DND-41 (cell line): ENCODE measurements at regions not wholly inside any gene's neighbourhood (a gene's known extent, or its start where the extent isn't known, plus 50 kb on each side); places are given as distances from the start of the nearest gene placed in this dataset.

ENCODE experiments used
- ATAC-seq: fragments of 200-7000 bp; cut with Tn5 transposase; 3 replicates; pipeline ENCODE4 v1.9.1; 2021; ENCODE audit warnings: low read depth; ENCODE audit not compliant: insufficient read depth
- DNase-seq: peaks from one replicate; pipeline ENCODE4 v3.0.0-alpha.2; 2020
- H2AFZ ChIP-seq: 2 replicates; pipeline ENCODE4 v1.6.0; 2012; ENCODE audit warnings: low read depth, low read length
- H3K27ac ChIP-seq: 2 replicates; pipeline ENCODE4 v1.5.1; 2012; ENCODE audit warnings: low read length, inconsistent platforms
- H3K27me3 ChIP-seq: fragments of 200-600 bp; sonication (generic); 2 replicates; pipeline ENCODE4 v1.6.0; 2012; ENCODE audit warnings: low read length, mild to moderate bottlenecking, inconsistent platforms; ENCODE audit not compliant: insufficient read depth, poor library complexity
- H3K36me3 ChIP-seq: 2 replicates; pipeline ENCODE4 v1.5.1; 2012; ENCODE audit warnings: low read length, inconsistent platforms; ENCODE audit not compliant: insufficient read depth
- H3K4me1 ChIP-seq: 2 replicates; pipeline ENCODE4 v1.5.1; 2012; ENCODE audit warnings: mild to moderate bottlenecking, low read length; ENCODE audit not compliant: insufficient read depth
- H3K4me2 ChIP-seq: 2 replicates; pipeline ENCODE4 v1.6.0; 2012; ENCODE audit warnings: mild to moderate bottlenecking, moderate library complexity, low read length, inconsistent platforms; ENCODE audit not compliant: insufficient read depth
- H3K4me3 ChIP-seq, 2 experiments: fragments of 200-600 bp in 1 of 2; shearing (Covaris generic) in 1 of 2; 2 replicates each; pipeline ENCODE4 v1.5.1; 2012 to 2016; ENCODE audit warnings: inconsistent platforms in 2 of 2, low read length in 2 of 2, mild to moderate bottlenecking in 2 of 2, low read depth in 1 of 2, moderate library complexity in 1 of 2
- H3K79me2 ChIP-seq: 2 replicates; pipeline ENCODE4 v1.6.0; 2012; ENCODE audit warnings: low read length, inconsistent platforms; ENCODE audit not compliant: insufficient read depth
- H3K9ac ChIP-seq: 2 replicates; pipeline ENCODE4 v1.6.0; 2012; ENCODE audit warnings: low read depth, mild to moderate bottlenecking, inconsistent platforms, low read length, moderate library complexity
- H3K9me3 ChIP-seq: 2 replicates; pipeline ENCODE4 v1.5.1; 2012; ENCODE audit warnings: low read length, moderate library complexity, mild to moderate bottlenecking, inconsistent platforms; ENCODE audit not compliant: insufficient read depth, severe bottlenecking
- H4K20me1 ChIP-seq: 2 replicates; pipeline ENCODE4 v1.6.0; 2012; ENCODE audit warnings: low read length; ENCODE audit not compliant: insufficient read depth
- EZH2 ChIP-seq: IDR thresholded peaks from 3 replicates; pipeline ENCODE4 v1.6.1; 2012; ENCODE audit warnings: borderline replicate concordance, low read depth, mild to moderate bottlenecking, moderate library complexity, low read length, inconsistent platforms; ENCODE audit not compliant: severe bottlenecking
- TF ChIP-seq, protein P1 (sequence below): IDR thresholded peaks from 2 replicates; pipeline ENCODE4 v1.5.1; 2012; ENCODE audit warnings: borderline replicate concordance, low read length, moderate library complexity, mild to moderate bottlenecking; ENCODE audit not compliant: poor library complexity, severe bottlenecking; ENCODE audit errors: extremely low read depth

GRCh38 chr13:76160961-76161925 is 525.1 kb downstream of the LMO7 start:
- H3K36me3 ChIP-seq, result no peaks in the 10 kb centered on the region
- no peak for DNase-seq
- H3K9ac ChIP-seq, result no peak overlapping the region

DNA sequence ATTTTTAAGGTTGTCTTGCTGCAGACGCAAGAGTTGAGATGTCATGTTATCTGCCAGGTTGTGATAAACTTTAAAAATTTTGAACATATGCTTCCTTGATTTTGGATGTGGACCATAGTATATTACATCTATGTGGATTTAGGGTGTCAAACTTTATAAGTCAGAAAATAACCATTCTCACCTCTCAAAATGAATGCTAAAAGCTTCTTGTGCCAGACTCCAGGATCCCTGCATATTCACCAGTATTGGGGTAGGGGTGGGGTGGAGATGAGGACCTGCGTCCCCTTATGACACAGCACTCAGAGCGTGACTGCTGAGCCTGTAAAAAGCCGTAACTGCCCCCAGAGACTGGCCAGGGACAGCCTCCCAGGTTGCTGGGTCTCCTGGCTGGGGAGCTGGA is 524.4 kb downstream of the LMO7 start:
- no peak overlapping the region for H3K9ac ChIP-seq
- H3K9me3 ChIP-seq, result no peaks in the 10 kb centered on the region
- H3K79me2 ChIP-seq, result no peaks in the 10 kb centered on the region
- DNase-seq, result no peak
- no peak overlapping the region for H2AFZ ChIP-seq
- no peak overlapping the region for H3K4me3 ChIP-seq
- H3K4me1 ChIP-seq, result no peaks in the 10 kb centered on the region
- H4K20me1 ChIP-seq, result no peaks in the 10 kb centered on the region
- H3K4me2 ChIP-seq, result no peak overlapping the region
- no peak for ATAC-seq
- TF ChIP-seq EZH2, result no peak
- TF ChIP-seq, protein P1, sequence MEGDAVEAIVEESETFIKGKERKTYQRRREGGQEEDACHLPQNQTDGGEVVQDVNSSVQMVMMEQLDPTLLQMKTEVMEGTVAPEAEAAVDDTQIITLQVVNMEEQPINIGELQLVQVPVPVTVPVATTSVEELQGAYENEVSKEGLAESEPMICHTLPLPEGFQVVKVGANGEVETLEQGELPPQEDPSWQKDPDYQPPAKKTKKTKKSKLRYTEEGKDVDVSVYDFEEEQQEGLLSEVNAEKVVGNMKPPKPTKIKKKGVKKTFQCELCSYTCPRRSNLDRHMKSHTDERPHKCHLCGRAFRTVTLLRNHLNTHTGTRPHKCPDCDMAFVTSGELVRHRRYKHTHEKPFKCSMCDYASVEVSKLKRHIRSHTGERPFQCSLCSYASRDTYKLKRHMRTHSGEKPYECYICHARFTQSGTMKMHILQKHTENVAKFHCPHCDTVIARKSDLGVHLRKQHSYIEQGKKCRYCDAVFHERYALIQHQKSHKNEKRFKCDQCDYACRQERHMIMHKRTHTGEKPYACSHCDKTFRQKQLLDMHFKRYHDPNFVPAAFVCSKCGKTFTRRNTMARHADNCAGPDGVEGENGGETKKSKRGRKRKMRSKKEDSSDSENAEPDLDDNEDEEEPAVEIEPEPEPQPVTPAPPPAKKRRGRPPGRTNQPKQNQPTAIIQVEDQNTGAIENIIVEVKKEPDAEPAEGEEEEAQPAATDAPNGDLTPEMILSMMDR, result no peak
- no peaks in the 10 kb centered on the region for H3K36me3 ChIP-seq
- no peak overlapping the region for H3K27ac ChIP-seq
- H3K27me3 ChIP-seq, result no peaks in the 10 kb centered on the region

More at GRCh38 chr13:76160961-76161925, 525.1 kb downstream of the LMO7 start:
- Histone ChIP-seq H4K20me1 (no peaks in the 10 kb centered on the region), H3K4me2 (no peak overlapping the region), H3K27me3 (no peaks in the 10 kb centered on the region), H3K27ac (no peak overlapping the region), H3K4me3 (no peak overlapping the region), H3K79me2 (no peaks in the 10 kb centered on the region), H3K4me1 (no peaks in the 10 kb centered on the region), H2AFZ (no peak overlapping the region), H3K9me3 (no peaks in the 10 kb centered on the region)
- no peak for ATAC-seq
- TF ChIP-seq, protein P1, result no peak
- TF ChIP-seq EZH2, result no peak

- DNase-seq, result no peak
- Histone ChIP-seq H3K4me2 (no peak overlapping the region), H3K79me2 (no peaks in the 10 kb centered on the region), H3K9me3 (no peaks in the 10 kb centered on the region), H3K4me1 (no peaks in the 10 kb centered on the region), H3K4me3 (no peak overlapping the region), H4K20me1 (no peaks in the 10 kb centered on the region), H3K9ac (no peak overlapping the region), H3K27ac (no peak overlapping the region), H2AFZ (no peak overlapping the region), H3K36me3 (no peaks in the 10 kb centered on the region), H3K27me3 (no peaks in the 10 kb centered on the region)
- TF ChIP-seq EZH2, result no peak
- ATAC-seq, result no peak
These were observed 521.8 kb downstream of the LMO7 start for GRCh38 chr13:76157926-76158325.

- Histone ChIP-seq H3K9me3 (no peaks in the 10 kb centered on the region), H3K79me2 (no peaks in the 10 kb centered on the region), H2AFZ (no peak overlapping the region), H4K20me1 (no peaks in the 10 kb centered on the region), H3K4me2 (no peak overlapping the region), H3K27me3 (no peaks in the 10 kb centered on the region), H3K9ac (no peak overlapping the region), H3K36me3 (no peaks in the 10 kb centered on the region), H3K4me3 (no peak overlapping the region), H3K4me1 (no peaks in the 10 kb centered on the region), H3K27ac (no peak overlapping the region)
- DNase-seq, result no peak
- ATAC-seq, result no peak
- TF ChIP-seq, protein P1, result no peak
- TF ChIP-seq EZH2, result no peak
These were observed 517.1 kb downstream of the LMO7 start for GRCh38 chr13:76153239-76153638.
